OCI-LY1 (cell line): ENCODE measurements at regions not wholly inside any gene's neighbourhood (a gene's known extent, or its start where the extent isn't known, plus 50 kb on each side); places are given as distances from the start of the nearest gene placed in this dataset.
A peak's percentile ranks its signal among the peaks of the same experiment; 100 is the strongest.

Experiments used
- H2AFZ ChIP-seq: fragments of 200-600 bp; sonication (generic), shearing (Covaris generic); 2 replicates; pipeline ENCODE4 v1.6.0; 2014; ENCODE audit warnings: antibody characterized with exemption, mild to moderate bottlenecking, low read length
- H3F3A ChIP-seq: fragments of 200-600 bp; sonication (generic), shearing (Covaris generic); 2 replicates; pipeline ENCODE4 v1.6.0; 2014; ENCODE audit warnings: mild to moderate bottlenecking, antibody characterized with exemption, low read length, moderate library complexity; ENCODE audit not compliant: insufficient read depth
- H3K27ac ChIP-seq: fragments of 200-600 bp; sonication (generic); 2 replicates; pipeline ENCODE4 v1.5.1; 2014; ENCODE audit warnings: low read length, mixed run types, mild to moderate bottlenecking, low read depth; ENCODE audit not compliant: poor library complexity, severe bottlenecking
- H3K27me3 ChIP-seq: fragments of 200-600 bp; sonication (generic); 2 replicates; pipeline ENCODE4 v1.6.0; 2014; ENCODE audit warnings: antibody characterized with exemption, mild to moderate bottlenecking, low read length, moderate library complexity; ENCODE audit not compliant: insufficient read depth
- H3K36me3 ChIP-seq: fragments of 200-600 bp; sonication (generic); 2 replicates; pipeline ENCODE4 v1.6.1; 2014; ENCODE audit warnings: mild to moderate bottlenecking, antibody characterized with exemption, low read length, moderate library complexity, mixed read lengths; ENCODE audit not compliant: insufficient read depth
- H3K4me1 ChIP-seq: fragments of 200-600 bp; sonication (generic); 2 replicates; pipeline ENCODE4 v1.5.1; 2014; ENCODE audit warnings: mild to moderate bottlenecking, low read length, moderate library complexity; ENCODE audit not compliant: insufficient read depth, severe bottlenecking
- H3K4me2 ChIP-seq: fragments of 200-600 bp; sonication (generic), shearing (Covaris generic); 2 replicates; pipeline ENCODE4 v1.6.1; 2014; ENCODE audit warnings: low read length
- H3K4me3 ChIP-seq: fragments of 200-600 bp; sonication (generic); 2 replicates; pipeline ENCODE4 v1.5.1; 2014; ENCODE audit warnings: low read length, low read depth, mild to moderate bottlenecking, mixed read lengths; ENCODE audit not compliant: poor library complexity, severe bottlenecking
- H3K79me2 ChIP-seq: fragments of 200-600 bp; shearing (Covaris generic); 2 replicates; pipeline ENCODE4 v1.6.1; 2016; ENCODE audit warnings: mixed run types, low read length, mixed read lengths; ENCODE audit not compliant: insufficient read depth
- H3K9ac ChIP-seq: fragments of 200-600 bp; sonication (generic), shearing (Covaris generic); 2 replicates; pipeline ENCODE4 v1.6.1; 2014; ENCODE audit warnings: mild to moderate bottlenecking, low read length, mixed read lengths
- H3K9me2 ChIP-seq: fragments of 200-600 bp; sonication (generic), shearing (Covaris generic); 2 replicates; pipeline ENCODE4 v1.6.1; 2014; ENCODE audit warnings: low read depth, mild to moderate bottlenecking, low read length, mixed read lengths
- H3K9me3 ChIP-seq: fragments of 200-600 bp; shearing (Covaris generic); 2 replicates; pipeline ENCODE4 v1.6.1; 2014; ENCODE audit warnings: low read length, mixed read lengths
- H4K20me1 ChIP-seq: fragments of 200-600 bp; sonication (generic), shearing (Covaris generic); 2 replicates; pipeline ENCODE4 v1.6.0; 2016; ENCODE audit warnings: mild to moderate bottlenecking, low read length; ENCODE audit not compliant: insufficient read depth
- CTCF ChIP-seq: fragments of 200-600 bp; sonication (generic), shearing (Covaris generic); IDR thresholded peaks from 2 replicates; pipeline ENCODE4 v1.5.1; 2017; ENCODE audit warnings: mild to moderate bottlenecking, antibody characterized with exemption, low read length, moderate library complexity, mixed read lengths
- EZH2 ChIP-seq: fragments of 200-600 bp; sonication (generic), shearing (Covaris generic); IDR thresholded peaks from 2 replicates; pipeline ENCODE4 v1.8.0; 2017; ENCODE audit warnings: borderline replicate concordance, mixed run types, mild to moderate bottlenecking, antibody characterized with exemption, low read length, moderate library complexity, mixed read lengths

GRCh38 chr15:70320482-70320881 lies 222.8 kb upstream of the TLE3 start:
- Histone ChIP-seq H3K36me3 (no peaks in the 10 kb centered on the region), H3F3A (no peaks in the 10 kb centered on the region), H4K20me1 (no peaks in the 10 kb centered on the region), H3K4me3 (no peak overlapping the region), H3K27ac (peak overlapping the region; percentile 90), H3K9ac (peak overlapping the region; percentile 18; the same call in 1 of the 2 replicates), H2AFZ (no peak overlapping the region), H3K9me2 (no peaks in the 10 kb centered on the region), H3K79me2 (no peaks in the 10 kb centered on the region), H3K4me2 (peak overlapping the region; percentile 52), H3K9me3 (no peaks in the 10 kb centered on the region), H3K27me3 (no peaks in the 10 kb centered on the region), H3K4me1 (peaks cover 63% of the 10 kb centered on the region)
- no peak for TF ChIP-seq EZH2
- no peak for TF ChIP-seq CTCF

GRCh38 chr15:70320077-70320476 lies 222.4 kb upstream of the TLE3 start:
- Histone ChIP-seq H3K27ac (peak overlapping the region; percentile 90), H3K36me3 (no peaks in the 10 kb centered on the region), H3K9ac (peak overlapping the region; percentile 18; the same call in 1 of the 2 replicates), H3F3A (no peaks in the 10 kb centered on the region), H3K4me2 (peak overlapping the region; percentile 52), H3K9me3 (no peaks in the 10 kb centered on the region), H4K20me1 (no peaks in the 10 kb centered on the region), H2AFZ (no peak overlapping the region), H3K4me1 (peaks cover 63% of the 10 kb centered on the region), H3K4me3 (no peak overlapping the region), H3K79me2 (no peaks in the 10 kb centered on the region), H3K27me3 (no peaks in the 10 kb centered on the region), H3K9me2 (no peaks in the 10 kb centered on the region)
- TF ChIP-seq CTCF (no peak), EZH2 (no peak)

GRCh38 chr15:70319466-70319865 lies 221.7 kb upstream of the TLE3 start:
- Histone ChIP-seq H2AFZ (no peak overlapping the region), H4K20me1 (no peaks in the 10 kb centered on the region), H3K9ac (peak overlapping the region; percentile 38; the same call in 1 of the 2 replicates), H3K9me2 (no peaks in the 10 kb centered on the region), H3K27ac (peak overlapping the region; percentile 90), H3K79me2 (no peaks in the 10 kb centered on the region), H3K4me1 (peaks cover 62% of the 10 kb centered on the region), H3F3A (no peaks in the 10 kb centered on the region), H3K9me3 (no peaks in the 10 kb centered on the region), H3K36me3 (no peaks in the 10 kb centered on the region), H3K27me3 (no peaks in the 10 kb centered on the region), H3K4me3 (peak overlapping the region; percentile 15), H3K4me2 (peak overlapping the region; percentile 52)
- no peak for TF ChIP-seq EZH2
- TF ChIP-seq CTCF, result no peak
